Stimulated activated naive CD8-positive, alpha-beta T cell treated with anti-CD3 and anti-CD28 coated beads, Interleukin-15, Interleukin-2, amounts not matched to agents 100 U/mL and 50 U/mL, for 24 hours (primary cell): ENCODE measurements at regions not wholly inside any gene's neighbourhood (a gene's known extent, or its start where the extent isn't known, plus 50 kb on each side); places are given as distances from the start of the nearest gene placed in this dataset.

Experiments used
- ATAC-seq: fragments of 150-1000 bp; cut with Tn5 transposase; one replicate; pipeline ENCODE4 v1.10.0; 2021
- DNase-seq: peaks from one replicate; pipeline ENCODE4 v3.0.0; 2021

GRCh38 chr1:5522531-5523145 lies 469.6 kb downstream of the NPHP4 start:
- ATAC-seq (no peak), DNase-seq (no peak)

- ATAC-seq (no peak), DNase-seq (no peak)
Measured at GRCh38 chr1:5519366-5520135, 472.7 kb downstream of the NPHP4 start.

GRCh38 chr1:5516756-5517155 lies 475.5 kb downstream of the NPHP4 start:
- DNase-seq (no peak), ATAC-seq (no peak)

GRCh38 chr1:5515501-5515900 lies 476.7 kb downstream of the NPHP4 start:
- DNase-seq (no peak), ATAC-seq (no peak)

- peak; percentile 82 for DNase-seq
- peak; percentile 74 for ATAC-seq
Measured at GRCh38 chr1:5514527-5515183, 477.6 kb downstream of the NPHP4 start.

GRCh38 chr1:5513846-5514526 lies 478.2 kb downstream of the NPHP4 start:
- ATAC-seq: no peak
- no peak for DNase-seq

- DNase-seq (no peak), ATAC-seq (no peak)
Measured at GRCh38 chr1:5513179-5513578, 479.0 kb downstream of the NPHP4 start.

- ATAC-seq (no peak), DNase-seq (no peak)
Measured at GRCh38 chr1:5511381-5512097, 480.7 kb downstream of the NPHP4 start.

- ATAC-seq (no peak), DNase-seq (peak; percentile 78)
Measured at GRCh38 chr1:5509664-5510452, 482.4 kb downstream of the NPHP4 start.

- DNase-seq: no peak
- no peak for ATAC-seq
Measured at GRCh38 chr1:5508669-5509330, 483.4 kb downstream of the NPHP4 start.

GRCh38 chr1:5507340-5507739 lies 484.9 kb downstream of the NPHP4 start:
- DNase-seq (no peak), ATAC-seq (no peak)

- ATAC-seq: no peak
- DNase-seq: no peak
Measured at GRCh38 chr1:5506634-5507033, 485.6 kb downstream of the NPHP4 start.

- ATAC-seq (no peak), DNase-seq (no peak)
Measured at GRCh38 chr1:5505944-5506343, 486.3 kb downstream of the NPHP4 start.

- ATAC-seq (no peak), DNase-seq (no peak)
Measured at GRCh38 chr1:5504364-5504740, 487.9 kb downstream of the NPHP4 start.

GRCh38 chr1:5503556-5504363 lies 488.5 kb downstream of the NPHP4 start:
- DNase-seq: no peak
- no peak for ATAC-seq

- ATAC-seq: no peak
- no peak for DNase-seq
Measured at GRCh38 chr1:5502311-5503194, 489.7 kb downstream of the NPHP4 start.

GRCh38 chr1:5501206-5501930 lies 490.9 kb downstream of the NPHP4 start:
- ATAC-seq: no peak
- DNase-seq: no peak

- no peak for ATAC-seq
Measured at GRCh38 chr1:5500541-5500940, 491.7 kb downstream of the NPHP4 start.

More at GRCh38 chr1:5500541-5500940, 491.7 kb downstream of the NPHP4 start:
- DNase-seq: no peak
